Trophoblast cell (in vitro differentiated cells and primary cell): ENCODE measurements at regions not wholly inside any gene's neighbourhood (a gene's known extent, or its start where the extent isn't known, plus 50 kb on each side); places are given as distances from the start of the nearest gene placed in this dataset.

Experiments used
- DNase-seq, 2 donors: peaks; one replicate each; pipeline ENCODE4 v3.0.0-alpha.2; 2016
- H2AFZ ChIP-seq: 2 replicates; pipeline ENCODE4 v1.6.1; 2013; ENCODE audit warnings: low read length, moderate library complexity, mild to moderate bottlenecking; ENCODE audit not compliant: insufficient read depth, poor library complexity
- H2AK5ac ChIP-seq: 2 replicates; pipeline ENCODE4 v1.6.1; 2013; ENCODE audit warnings: mild to moderate bottlenecking, low read length
- H2BK120ac ChIP-seq: 2 replicates; pipeline ENCODE4 v1.6.1; 2013; ENCODE audit warnings: low read length, mild to moderate bottlenecking, moderate library complexity; ENCODE audit not compliant: insufficient read depth, poor library complexity
- H2BK12ac ChIP-seq: 2 replicates; pipeline ENCODE4 v1.6.1; 2013; ENCODE audit warnings: mild to moderate bottlenecking, low read length, moderate library complexity
- H2BK5ac ChIP-seq: 2 replicates; pipeline ENCODE4 v1.6.1; 2013; ENCODE audit warnings: low read length, low read depth, moderate library complexity, mild to moderate bottlenecking; ENCODE audit not compliant: poor library complexity
- H3K14ac ChIP-seq: 2 replicates; pipeline ENCODE4 v1.6.1; 2013; ENCODE audit warnings: mild to moderate bottlenecking, low read length
- H3K18ac ChIP-seq: 2 replicates; pipeline ENCODE4 v1.6.1; 2013; ENCODE audit warnings: mild to moderate bottlenecking, low read length
- H3K23ac ChIP-seq: 2 replicates; pipeline ENCODE4 v1.6.1; 2013; ENCODE audit warnings: low read length
- H3K27ac ChIP-seq: 2 replicates; pipeline ENCODE4 v1.5.1; 2013; ENCODE audit warnings: low read depth, mild to moderate bottlenecking, inconsistent platforms, low read length, moderate library complexity
- H3K27me3 ChIP-seq: 2 replicates; pipeline ENCODE4 v1.6.1; 2013; ENCODE audit warnings: inconsistent platforms, mild to moderate bottlenecking, low read length, moderate library complexity; ENCODE audit not compliant: insufficient read depth
- H3K36me3 ChIP-seq, 2 experiments: 1 replicate in 1 of 2; 2 replicates in 1 of 2; pipeline ENCODE4 v1.6.1; 2013; ENCODE audit warnings: low read length in 2 of 2, mild to moderate bottlenecking in 2 of 2, moderate library complexity in 1 of 2; ENCODE audit not compliant: insufficient read depth in 2 of 2, control insufficient read depth in 1 of 2
- H3K4ac ChIP-seq: 2 replicates; pipeline ENCODE4 v1.6.1; 2013; ENCODE audit warnings: low read depth, mild to moderate bottlenecking, low read length, moderate library complexity
- H3K4me1 ChIP-seq, 2 experiments: 1 replicate in 1 of 2; 2 replicates in 1 of 2; pipeline ENCODE4 v1.6.1; 2013; ENCODE audit warnings: low read length in 2 of 2, mild to moderate bottlenecking in 2 of 2, moderate library complexity in 1 of 2; ENCODE audit not compliant: insufficient read depth in 2 of 2, control insufficient read depth in 1 of 2
- H3K4me2 ChIP-seq: 2 replicates; pipeline ENCODE4 v1.6.1; 2013; ENCODE audit warnings: inconsistent platforms, mild to moderate bottlenecking, low read length, moderate library complexity
- H3K4me3 ChIP-seq: 2 replicates; pipeline ENCODE4 v1.5.1; 2013; ENCODE audit warnings: mild to moderate bottlenecking, low read depth, low read length, inconsistent platforms
- H3K79me1 ChIP-seq: one replicate; pipeline ENCODE4 v1.6.1; 2013; ENCODE audit warnings: low read length
- H3K79me2 ChIP-seq: 2 replicates; pipeline ENCODE4 v1.6.1; 2013; ENCODE audit warnings: low read length, mild to moderate bottlenecking; ENCODE audit not compliant: control insufficient read depth, insufficient read depth, poor library complexity
- H3K9ac ChIP-seq: 2 replicates; pipeline ENCODE4 v1.6.1; 2013; ENCODE audit warnings: mild to moderate bottlenecking, low read length
- H3K9me3 ChIP-seq: 2 replicates; pipeline ENCODE4 v1.6.1; 2013; ENCODE audit warnings: low read depth, mild to moderate bottlenecking, control low read depth, inconsistent platforms, low read length; ENCODE audit not compliant: insufficient read depth
- H4K12ac ChIP-seq: 2 replicates; pipeline ENCODE4 v1.6.1; 2013; ENCODE audit warnings: low read depth, mild to moderate bottlenecking, low read length, moderate library complexity
- H4K8ac ChIP-seq: 2 replicates; pipeline ENCODE4 v1.6.1; 2013; ENCODE audit warnings: low read depth, mild to moderate bottlenecking, low read length, moderate library complexity
- H4K91ac ChIP-seq: one replicate; pipeline ENCODE4 v1.6.1; 2013; ENCODE audit warnings: low read depth, mild to moderate bottlenecking, low read length, moderate library complexity
- WGBS: extraction: QIAGEN DNeasy Blood & Tissue Kit; methylation state at CpG from one replicate; pipeline ENCODE4 v1.1.7; 2013; ENCODE audit warnings: missing lambda C conversion rate; ENCODE audit not compliant: insufficient read length, insufficient coverage; ENCODE audit errors: extremely low coverage; 5-methylcytosine and 5-hydroxymethylcytosine counted together

DNA sequence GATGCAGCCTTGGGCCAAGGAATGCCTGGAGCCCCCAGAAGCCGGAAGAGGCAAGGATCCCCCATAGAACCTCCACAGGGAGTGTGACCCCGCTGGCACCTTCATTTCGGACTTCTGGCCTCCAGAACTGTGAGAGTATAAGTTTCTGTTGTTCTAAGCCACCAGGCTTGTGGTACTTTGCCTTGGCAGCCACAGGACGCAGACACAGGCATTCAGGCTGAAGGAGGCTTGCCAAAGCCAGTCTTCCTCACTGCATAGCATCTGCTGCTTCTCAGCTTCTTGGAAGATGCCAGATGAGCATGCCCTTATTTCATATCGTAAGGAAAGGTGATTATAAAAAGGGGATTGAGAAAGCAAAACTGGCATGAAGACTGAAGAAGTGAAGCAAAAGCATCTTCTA, 61.1 kb upstream of the TAS2R1 start:
- Histone ChIP-seq H2BK120ac (no peak overlapping the region), H3K14ac (no peak overlapping the region), H3K79me1 (no peaks in the 10 kb centered on the region), H3K18ac (no peak overlapping the region), H3K9me3 (peaks cover 3% of the 10 kb centered on the region), H4K91ac (no peak overlapping the region), H2AFZ (no peak overlapping the region), H2BK5ac (no peak overlapping the region), H3K36me3 (no peaks in the 10 kb centered on the region), H3K4me3 (no peak overlapping the region), H3K23ac (no peak overlapping the region), H2AK5ac (no peak overlapping the region), H3K27ac (no peak overlapping the region), H2BK12ac (peak overlapping the region; percentile 61), H3K9ac (no peak overlapping the region), H3K27me3 (no peaks in the 10 kb centered on the region), H3K4ac (no peak overlapping the region), H3K79me2 (no peaks in the 10 kb centered on the region), H3K4me1 (no peaks in the 10 kb centered on the region), H4K12ac (no peak overlapping the region), H3K4me2 (no peak overlapping the region), H4K8ac (peak overlapping the region; percentile 24)
- no CpG with 5 or more reads among the region's 5 CpGs for WGBS
- no peak for DNase-seq

DNA sequence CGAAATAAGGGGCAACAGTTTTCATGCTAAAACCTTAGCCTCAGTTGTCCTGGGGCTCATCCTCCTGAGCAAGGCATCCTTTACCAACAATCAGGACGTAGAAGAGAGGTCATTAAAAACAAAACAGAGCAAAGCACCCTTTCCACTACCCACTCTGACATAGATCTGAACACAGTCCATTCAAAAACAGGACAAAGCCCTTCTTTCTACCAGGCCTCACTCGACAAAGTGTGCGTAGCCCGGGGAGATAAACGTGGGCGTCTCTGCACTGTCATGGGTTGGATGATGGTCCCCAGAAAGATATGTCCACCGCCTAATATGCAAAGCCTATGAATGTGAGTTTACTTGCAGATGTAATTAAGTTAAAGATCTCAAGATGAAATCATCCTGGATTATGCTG, 60.6 kb upstream of the TAS2R1 start:
- Histone ChIP-seq H3K36me3 (no peaks in the 10 kb centered on the region), H3K14ac (no peak overlapping the region), H3K18ac (no peak overlapping the region), H3K79me2 (no peaks in the 10 kb centered on the region), H3K4me3 (no peak overlapping the region), H2AFZ (no peak overlapping the region), H4K12ac (no peak overlapping the region), H3K4ac (no peak overlapping the region), H4K91ac (no peak overlapping the region), H3K23ac (no peak overlapping the region), H3K27ac (no peak overlapping the region), H3K27me3 (no peaks in the 10 kb centered on the region), H3K9me3 (peaks cover 3% of the 10 kb centered on the region), H3K4me2 (no peak overlapping the region), H2AK5ac (no peak overlapping the region), H3K9ac (no peak overlapping the region), H2BK12ac (no peak overlapping the region), H4K8ac (no peak overlapping the region), H3K4me1 (no peaks in the 10 kb centered on the region), H2BK120ac (no peak overlapping the region), H2BK5ac (no peak overlapping the region), H3K79me1 (no peaks in the 10 kb centered on the region)
- no peak for DNase-seq
- WGBS = no CpG with 5 or more reads among the region's 8 CpGs

- no peak overlapping the region for H2AFZ ChIP-seq
- peak overlapping the region; percentile 24 for H2BK120ac ChIP-seq
- no peaks in the 10 kb centered on the region for H3K79me2 ChIP-seq
- no peak overlapping the region for H4K91ac ChIP-seq
- H4K8ac ChIP-seq = no peak overlapping the region
- H3K4me2 ChIP-seq = no peak overlapping the region
- H3K27ac ChIP-seq = no peak overlapping the region
- H3K27me3 ChIP-seq = no peaks in the 10 kb centered on the region
- H3K23ac ChIP-seq = no peak overlapping the region
- no peaks in the 10 kb centered on the region for H3K4me1 ChIP-seq
- no peak overlapping the region for H3K4me3 ChIP-seq
- H3K9ac ChIP-seq = no peak overlapping the region
- no peak overlapping the region for H2BK12ac ChIP-seq
- no peaks in the 10 kb centered on the region for H3K36me3 ChIP-seq
- WGBS = no CpG with 5 or more reads among the region's 2 CpGs
- H2BK5ac ChIP-seq = no peak overlapping the region
- H4K12ac ChIP-seq = no peak overlapping the region
- no peak overlapping the region for H3K18ac ChIP-seq
- DNase-seq = peak; percentile 2 to 7
- H2AK5ac ChIP-seq = no peak overlapping the region
- peaks cover 3% of the 10 kb centered on the region for H3K9me3 ChIP-seq
- no peak overlapping the region for H3K14ac ChIP-seq
- no peaks in the 10 kb centered on the region for H3K79me1 ChIP-seq
- H3K4ac ChIP-seq = no peak overlapping the region
Measured at GRCh38 chr5:9686216-9686615, 56.1 kb upstream of the TAS2R1 start.

DNA sequence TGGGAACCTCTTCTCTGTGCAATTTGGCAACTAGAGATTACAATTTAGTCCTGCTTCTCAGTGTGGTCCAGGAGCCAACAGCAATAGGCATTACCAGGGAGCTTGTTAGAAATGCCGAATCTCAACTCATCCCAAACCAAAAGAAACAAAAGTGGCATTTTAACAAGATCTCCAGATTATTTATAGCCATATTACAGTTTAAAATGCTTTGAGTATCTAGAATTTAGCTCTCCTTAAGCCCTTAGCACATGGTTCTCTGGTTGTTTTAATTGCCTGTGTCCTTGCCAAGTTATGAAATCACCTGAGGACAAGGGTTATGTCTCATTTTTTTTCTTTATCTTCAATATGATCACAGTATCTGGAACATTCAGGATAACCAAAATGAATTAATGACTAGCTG, 51.6 kb upstream of the TAS2R1 start:
- Histone ChIP-seq H2AFZ (no peak overlapping the region), H3K27me3 (no peaks in the 10 kb centered on the region), H2BK12ac (no peak overlapping the region), H3K9me3 (no peaks in the 10 kb centered on the region), H4K12ac (no peak overlapping the region), H3K23ac (no peak overlapping the region), H3K4me3 (no peak overlapping the region), H3K79me1 (no peaks in the 10 kb centered on the region), H3K79me2 (no peaks in the 10 kb centered on the region), H2BK120ac (no peak overlapping the region), H3K14ac (no peak overlapping the region), H4K91ac (no peak overlapping the region), H3K4me1 (no peaks in the 10 kb centered on the region), H4K8ac (no peak overlapping the region), H3K4ac (no peak overlapping the region), H2AK5ac (no peak overlapping the region), H3K36me3 (no peaks in the 10 kb centered on the region), H3K4me2 (no peak overlapping the region), H3K18ac (no peak overlapping the region), H3K9ac (no peak overlapping the region), H3K27ac (no peak overlapping the region), H2BK5ac (no peak overlapping the region)
- WGBS = no CpG with 5 or more reads among the region's 1 CpG
- DNase-seq = no peak
